OCI-LY3 (cell line): ENCODE measurements at regions not wholly inside any gene's neighbourhood (a gene's known extent, or its start where the extent isn't known, plus 50 kb on each side); places are given as distances from the start of the nearest gene placed in this dataset.
"Not testable (repeated sequence)": the region's sequence is repeated elsewhere in the genome, so short reads cannot be mapped to it uniquely, and the experiment has no call there.

ENCODE experiments used
- H2AFZ ChIP-seq: fragments of 200-600, 300-600 bp; shearing (Covaris generic); 2 replicates; pipeline ENCODE4 v1.6.0; 2014; ENCODE audit warnings: antibody characterized with exemption, low read depth, low read length
- H3K27ac ChIP-seq: fragments of 200-600, 300-600 bp; sonication (generic); 2 replicates; pipeline ENCODE4 v1.5.1; 2014; ENCODE audit warnings: mild to moderate bottlenecking, low read length, moderate library complexity, mixed read lengths
- H3K27me3 ChIP-seq: fragments of 200-600, 300-600 bp; sonication (generic); 2 replicates; pipeline ENCODE4 v1.6.1; 2014; ENCODE audit warnings: low read depth, low read length, mixed read lengths
- H3K36me3 ChIP-seq: fragments of 200-600, 300-600 bp; sonication (generic); replicated peaks from 2 replicates; pipeline ENCODE3; 2014; ENCODE audit warnings: low read depth, low read length, mixed read lengths
- H3K4me1 ChIP-seq: fragments of 300-600, 200-600 bp; sonication (generic); 2 replicates; pipeline ENCODE4 v1.6.1; 2014; ENCODE audit warnings: low read length, mixed read lengths
- H3K4me2 ChIP-seq: fragments of 200-600, 300-600 bp; sonication (generic); 2 replicates; pipeline ENCODE4 v1.6.1; 2014; ENCODE audit warnings: low read length, mixed read lengths
- H3K4me3 ChIP-seq: fragments of 300-600, 200-600 bp; sonication (generic); 2 replicates; pipeline ENCODE4 v1.5.1; 2014; ENCODE audit warnings: antibody characterized with exemption, mild to moderate bottlenecking, low read length, moderate library complexity
- H3K79me2 ChIP-seq: fragments of 300-600, 200-600 bp; shearing (Covaris generic); 2 replicates; pipeline ENCODE4 v1.6.1; 2014; ENCODE audit warnings: mild to moderate bottlenecking, low read length, mixed read lengths
- H3K9ac ChIP-seq: fragments of 300-600, 200-600 bp; shearing (Covaris generic); 2 replicates; pipeline ENCODE4 v1.6.0; 2014; ENCODE audit warnings: mild to moderate bottlenecking, low read length, moderate library complexity
- H3K9me3 ChIP-seq: fragments of 200-600, 300-600 bp; shearing (Covaris generic); 2 replicates; pipeline ENCODE4 v1.6.1; 2014; ENCODE audit warnings: low read length, mixed read lengths; ENCODE audit not compliant: insufficient read depth
- H4K20me1 ChIP-seq: fragments of 200-600, 300-600 bp; sonication (generic); 2 replicates; pipeline ENCODE4 v1.6.1; 2016; ENCODE audit warnings: low read length, mixed read lengths; ENCODE audit not compliant: insufficient read depth
- EZH2phosphoT487 ChIP-seq: fragments of 200-600 bp; shearing (Covaris generic); IDR thresholded peaks from 2 replicates; pipeline ENCODE4 v1.6.1; 2018; ENCODE audit warnings: antibody characterized with exemption, mixed run types, low read depth
- TF ChIP-seq, protein P1 (sequence below): fragments of 200-600, 300-600 bp; sonication (generic); IDR thresholded peaks from 2 replicates; pipeline ENCODE4 v1.5.1; 2014; ENCODE audit warnings: antibody characterized with exemption, low read length, low read depth

DNA sequence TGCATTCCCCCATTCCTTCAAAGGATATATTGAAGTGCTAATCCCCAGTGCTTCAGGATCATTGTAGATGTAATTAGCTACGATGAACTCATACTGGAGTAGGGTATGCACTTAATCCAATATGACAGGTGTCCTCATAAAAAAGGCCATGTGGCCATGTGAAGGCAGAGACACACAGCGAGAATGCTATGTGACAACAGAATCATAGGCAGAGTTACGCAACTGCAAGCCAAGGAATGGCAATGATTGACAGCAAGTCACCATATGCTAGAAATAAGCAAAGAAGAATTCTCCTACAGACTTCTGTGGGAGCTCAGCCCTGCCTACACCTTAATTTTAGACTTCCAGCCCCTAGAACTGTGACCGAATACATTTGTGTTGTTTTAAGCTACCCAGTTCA lies 875.6 kb upstream of the ROBO1 start:
- Histone ChIP-seq H3K4me2 (no peak overlapping the region), H3K79me2 (no peaks in the 10 kb centered on the region), H3K9ac (no peak overlapping the region), H2AFZ (no peak overlapping the region), H3K4me1 (no peaks in the 10 kb centered on the region), H3K36me3 (no peaks in the 10 kb centered on the region), H3K9me3 (0 out of 2 replicates have a peak, but pooled peaks cover under 1% of the 10 kb centered on the region), H3K4me3 (no peak overlapping the region), H4K20me1 (no peaks in the 10 kb centered on the region), H3K27ac (no peak overlapping the region), H3K27me3 (no peaks in the 10 kb centered on the region)
- TF ChIP-seq, protein P1, sequence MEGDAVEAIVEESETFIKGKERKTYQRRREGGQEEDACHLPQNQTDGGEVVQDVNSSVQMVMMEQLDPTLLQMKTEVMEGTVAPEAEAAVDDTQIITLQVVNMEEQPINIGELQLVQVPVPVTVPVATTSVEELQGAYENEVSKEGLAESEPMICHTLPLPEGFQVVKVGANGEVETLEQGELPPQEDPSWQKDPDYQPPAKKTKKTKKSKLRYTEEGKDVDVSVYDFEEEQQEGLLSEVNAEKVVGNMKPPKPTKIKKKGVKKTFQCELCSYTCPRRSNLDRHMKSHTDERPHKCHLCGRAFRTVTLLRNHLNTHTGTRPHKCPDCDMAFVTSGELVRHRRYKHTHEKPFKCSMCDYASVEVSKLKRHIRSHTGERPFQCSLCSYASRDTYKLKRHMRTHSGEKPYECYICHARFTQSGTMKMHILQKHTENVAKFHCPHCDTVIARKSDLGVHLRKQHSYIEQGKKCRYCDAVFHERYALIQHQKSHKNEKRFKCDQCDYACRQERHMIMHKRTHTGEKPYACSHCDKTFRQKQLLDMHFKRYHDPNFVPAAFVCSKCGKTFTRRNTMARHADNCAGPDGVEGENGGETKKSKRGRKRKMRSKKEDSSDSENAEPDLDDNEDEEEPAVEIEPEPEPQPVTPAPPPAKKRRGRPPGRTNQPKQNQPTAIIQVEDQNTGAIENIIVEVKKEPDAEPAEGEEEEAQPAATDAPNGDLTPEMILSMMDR = no peak
- TF ChIP-seq EZH2phosphoT487 = no peak

DNA sequence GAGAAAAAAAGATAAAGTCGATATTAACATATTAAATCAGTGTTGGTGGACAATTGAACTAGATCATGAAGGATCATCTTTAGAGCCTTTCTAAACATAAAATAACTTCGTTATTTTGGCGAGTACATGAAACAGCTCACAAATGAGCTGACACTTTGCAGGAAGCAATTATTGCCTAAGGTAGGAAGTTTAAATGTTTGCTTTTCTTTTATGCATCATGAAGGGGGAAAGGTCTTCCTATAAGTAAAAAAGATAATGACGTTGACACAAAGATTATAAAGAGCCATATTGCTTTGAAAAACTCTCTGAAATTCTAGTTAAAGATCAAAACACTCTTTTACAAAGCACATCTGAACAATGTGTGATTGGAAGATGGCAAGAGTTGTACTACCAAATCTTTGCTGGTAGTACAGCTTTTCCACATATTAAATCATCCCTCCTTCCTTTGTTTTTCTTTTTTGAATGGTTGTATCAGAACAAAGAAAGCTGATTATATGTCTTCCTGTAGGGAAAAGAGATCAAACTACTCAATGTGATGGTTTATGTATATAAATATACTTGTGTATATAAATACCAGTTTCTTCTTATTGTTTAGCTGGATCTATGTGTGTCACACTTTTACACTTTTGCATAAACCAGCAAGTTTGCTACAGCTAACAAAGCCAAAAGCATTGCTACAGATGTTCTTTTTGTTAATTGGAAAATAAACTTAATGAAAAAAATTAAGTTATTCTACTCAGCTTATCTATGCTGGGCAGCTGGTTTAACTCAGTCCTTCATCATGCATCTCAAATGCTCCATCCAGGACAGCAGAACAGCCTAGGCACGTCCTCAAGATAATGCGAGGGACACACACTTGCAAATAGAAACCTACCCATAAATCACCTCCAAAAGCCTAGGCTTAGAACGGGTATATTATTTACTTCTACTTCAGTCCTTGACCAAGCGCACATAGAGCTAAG lies 850.8 kb upstream of the ROBO1 start:
- Histone ChIP-seq H2AFZ (no peak overlapping the region), H3K27me3 (no peaks in the 10 kb centered on the region), H3K9ac (no peak overlapping the region), H3K27ac (no peak overlapping the region), H3K4me2 (no peak overlapping the region), H3K79me2 (no peaks in the 10 kb centered on the region), H4K20me1 (no peaks in the 10 kb centered on the region), H3K36me3 (no peaks in the 10 kb centered on the region), H3K4me3 (no peak overlapping the region), H3K9me3 (no peaks in the 10 kb centered on the region), H3K4me1 (no peaks in the 10 kb centered on the region)
- TF ChIP-seq EZH2phosphoT487 = no peak
- TF ChIP-seq, protein P1 = no peak

DNA sequence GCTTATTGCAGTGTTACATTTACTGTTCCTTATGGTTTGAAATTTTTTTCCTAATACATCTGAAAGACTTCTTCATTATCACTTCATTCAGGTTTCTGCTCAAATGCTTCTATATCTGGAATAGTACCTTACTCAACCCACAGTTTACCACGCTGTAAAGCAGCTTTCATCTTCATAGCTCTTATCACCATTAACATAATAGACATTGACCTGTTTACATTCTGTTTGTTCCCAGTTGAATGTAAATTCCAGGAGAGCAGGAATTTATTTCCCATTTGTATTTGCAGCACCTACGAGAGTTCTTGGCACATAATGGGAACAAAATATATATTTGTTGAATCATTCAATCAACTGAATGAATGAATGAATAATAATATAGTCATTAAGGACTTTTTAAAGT lies 844.6 kb upstream of the ROBO1 start:
- Histone ChIP-seq H3K36me3 (no peaks in the 10 kb centered on the region), H3K27ac (no peak overlapping the region), H3K4me1 (no peaks in the 10 kb centered on the region), H4K20me1 (no peaks in the 10 kb centered on the region), H3K27me3 (no peaks in the 10 kb centered on the region), H3K4me3 (no peak overlapping the region), H3K4me2 (no peak overlapping the region), H3K9ac (no peak overlapping the region), H2AFZ (no peak overlapping the region), H3K9me3 (no peaks in the 10 kb centered on the region), H3K79me2 (no peaks in the 10 kb centered on the region)
- TF ChIP-seq, protein P1 = no peak
- TF ChIP-seq EZH2phosphoT487 = no peak

DNA sequence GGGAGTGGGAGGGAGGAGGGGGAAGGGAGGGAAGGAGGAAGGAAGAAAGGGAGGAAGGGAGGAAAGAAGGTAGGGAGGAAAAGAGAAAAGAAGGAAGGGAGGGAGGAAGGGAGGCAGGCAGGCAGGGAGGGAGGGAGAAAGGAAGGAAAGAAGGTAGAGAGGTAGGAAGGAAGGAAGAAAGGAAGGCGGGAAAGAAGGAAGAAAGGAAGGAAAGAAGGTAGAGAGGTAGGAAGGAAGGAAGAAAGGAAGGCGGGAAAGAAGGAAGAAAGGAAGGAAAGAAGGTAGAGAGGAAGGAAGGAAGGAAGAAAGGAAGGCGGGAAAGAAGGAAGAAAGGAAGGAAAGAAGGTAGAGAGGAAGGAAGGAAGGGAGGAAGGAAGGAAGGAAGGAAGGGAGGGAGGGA lies 840.3 kb upstream of the ROBO1 start:
- not testable (repeated sequence) for H2AFZ ChIP-seq, H3K27ac ChIP-seq, H3K79me2 ChIP-seq, H3K4me2 ChIP-seq, H3K4me1 ChIP-seq, H3K9ac ChIP-seq, H3K4me3 ChIP-seq, H3K9me3 ChIP-seq, H4K20me1 ChIP-seq, H3K27me3 ChIP-seq, H3K36me3 ChIP-seq
